NB4 (cell line): ENCODE measurements at regions not wholly inside any gene's neighbourhood (a gene's known extent, or its start where the extent isn't known, plus 50 kb on each side); places are given as distances from the start of the nearest gene placed in this dataset.

Experiments used
- CTCF ChIP-seq: IDR thresholded peaks from one replicate; pipeline ENCODE4 v1.5.1; 2012; ENCODE audit warnings: low read depth, low read length
- MAX ChIP-seq: IDR thresholded peaks from 2 replicates; pipeline ENCODE4 v1.6.1; 2011; ENCODE audit warnings: low read depth, low read length
- POLR2A ChIP-seq: IDR thresholded peaks from 2 replicates; pipeline ENCODE4 v1.6.1; 2011; ENCODE audit warnings: mild to moderate bottlenecking; ENCODE audit not compliant: insufficient read length; ENCODE audit errors: extremely low read depth

- TF ChIP-seq CTCF (no peak), POLR2A (no peak), MAX (no peak)
These were observed 154.1 kb upstream of the MMADHC start for GRCh38 chr2:149741646-149742045.
